ENCODE measurements at regions not wholly inside any gene's neighbourhood (a gene's known extent, or its start where the extent isn't known, plus 50 kb on each side); places are given as distances from the start of the nearest gene placed in this dataset.

GRCh38 chr2:224217233-224217961 is 178.3 kb upstream of the SERPINE2 start:
- H3K36me3 ChIP-seq (ENCODE audit: control insufficient read depth in 2 of 4, insufficient read depth in 4 of 4, low read length in 3 of 4): no peaks in the 10 kb centered on the region
- no peak overlapping the region for H2BK120ac ChIP-seq (replicated peaks; ENCODE audit: low read depth, low read length)
- H2AFZ ChIP-seq (ENCODE audit: low read length): no peak overlapping the region
- H3K4ac ChIP-seq (replicated peaks; ENCODE audit: insufficient read length, low read depth, low read length): no peak overlapping the region
- no peaks in the 10 kb centered on the region; a peak in 1 of 7 replicates for H3K27me3 ChIP-seq (replicated peaks in 1 of 4; ENCODE audit: control insufficient read depth in 3 of 4, extremely low read depth in 1 of 4, insufficient read depth in 3 of 4, low read length in 3 of 4)
- FAIRE-seq (no peak), DNase-seq (ENCODE audit: low read depth in 1 of 2, low spot score in 2 of 2) (no peak)
- H3K56ac ChIP-seq (replicated peaks; ENCODE audit: insufficient read length, low read depth, low read length): no peak overlapping the region
- H3K9me3 ChIP-seq (ENCODE audit: insufficient read depth in 2 of 2, low read depth in 1 of 2, low read length in 1 of 2): no peaks in the 10 kb centered on the region
- H2BK12ac ChIP-seq (ENCODE audit: low read depth, low read length): no peak overlapping the region
- H4K8ac ChIP-seq (ENCODE audit: extremely low read depth, insufficient read depth, low read length): no peak overlapping the region
- no peak overlapping the region for H4K91ac ChIP-seq (replicated peaks; ENCODE audit: insufficient read length, low read length)
- peaks cover 0 to 18% (median 5%) of the 10 kb centered on the region in 4 experiments; a peak in 5 of 7 replicates for H3K4me1 ChIP-seq (replicated peaks in 1 of 4; ENCODE audit: control insufficient read depth in 3 of 4, insufficient read depth in 4 of 4, low read length in 3 of 4)
- H3K9ac ChIP-seq (replicated peaks in 1 of 4; ENCODE audit: extremely low read depth in 1 of 4, low read depth in 3 of 4, low read length in 3 of 4): no peak overlapping the region
- H3K23me2 ChIP-seq (ENCODE audit: low read depth, low read length): no peaks in the 10 kb centered on the region
- CTCF ChIA-PET (ENCODE audit: partially characterized antibody): interaction anchor here (1.2 kb wide), 1 partner anchor 223 kb away, joined by 3 read pairs; no protein-coding TSS in a partner anchor
- H2AK5ac ChIP-seq (ENCODE audit: low read depth, low read length): no peak overlapping the region
- no peaks in the 10 kb centered on the region for H3K79me2 ChIP-seq (ENCODE audit: control insufficient read depth in 1 of 2, insufficient read depth in 2 of 2, low read length in 2 of 2)
- no peak overlapping the region for H3K23ac ChIP-seq (ENCODE audit: insufficient read length)
- no peak for TF ChIP-seq CREB1 (IDR thresholded peaks at IDR 0.05)
- no peak overlapping the region for H2BK5ac ChIP-seq (ENCODE audit: low read depth, low read length)
- no peak overlapping the region for H3K4me3 ChIP-seq (ENCODE audit: extremely low read depth in 1 of 4, insufficient read depth in 2 of 4, low read depth in 3 of 4, low read length in 4 of 4)
- no peak overlapping the region for H3K14ac ChIP-seq (ENCODE audit: insufficient read length)
- POLR2A ChIA-PET (ENCODE audit: partially characterized antibody): interaction anchor here (1.8 kb wide), 1 partner anchor 10 kb away, joined by 4 read pairs; no protein-coding TSS in a partner anchor
- no peaks in the 10 kb centered on the region for H4K20me1 ChIP-seq (replicated peaks in 1 of 2; ENCODE audit: control insufficient read depth in 1 of 2, insufficient read depth in 2 of 2, low read length in 2 of 2)
- H3K27ac ChIP-seq (ENCODE audit: low read depth, low read length): no peak overlapping the region
- no peak overlapping the region for H4K5ac ChIP-seq (ENCODE audit: insufficient read length, low read depth, low read length)
- no peak overlapping the region for H2BK20ac ChIP-seq (ENCODE audit: low read length)
- no peaks in the 10 kb centered on the region for H3K79me1 ChIP-seq (ENCODE audit: low read depth, low read length)
- 89% methylated on average over 5 of the region's 6 CpGs; no CpG with 5 or more reads in 1 of the 2 experiments for WGBS, 2 experiments (ENCODE audit: extremely low coverage in 1 of 2, insufficient coverage in 1 of 2, insufficient read length in 1 of 2, insufficient replicate concordance in 2 of 2, low coverage in 1 of 2, low lambda C conversion rate in 2 of 2, missing lambda C conversion rate in 1 of 2)
- H3K4me2 ChIP-seq (ENCODE audit: insufficient read depth in 1 of 2, low read depth in 2 of 2, low read length in 2 of 2): no peak overlapping the region
- H2BK15ac ChIP-seq (ENCODE audit: low read length): no peak overlapping the region
- H3K18ac ChIP-seq (ENCODE audit: extremely low read depth, low read length): peak overlapping the region; percentile 21; the same call in 1 of the 2 replicates
